ENCODE measurements at regions not wholly inside any gene's neighbourhood (a gene's known extent, or its start where the extent isn't known, plus 50 kb on each side); places are given as distances from the start of the nearest gene placed in this dataset.

GRCh38 chr12:103196467-103196866 lies 239.0 kb downstream of the ASCL1 start:
- no peak for DNase-seq

GRCh38 chr12:103197725-103198388 lies 240.4 kb downstream of the ASCL1 start:
- no peak for DNase-seq

DNA sequence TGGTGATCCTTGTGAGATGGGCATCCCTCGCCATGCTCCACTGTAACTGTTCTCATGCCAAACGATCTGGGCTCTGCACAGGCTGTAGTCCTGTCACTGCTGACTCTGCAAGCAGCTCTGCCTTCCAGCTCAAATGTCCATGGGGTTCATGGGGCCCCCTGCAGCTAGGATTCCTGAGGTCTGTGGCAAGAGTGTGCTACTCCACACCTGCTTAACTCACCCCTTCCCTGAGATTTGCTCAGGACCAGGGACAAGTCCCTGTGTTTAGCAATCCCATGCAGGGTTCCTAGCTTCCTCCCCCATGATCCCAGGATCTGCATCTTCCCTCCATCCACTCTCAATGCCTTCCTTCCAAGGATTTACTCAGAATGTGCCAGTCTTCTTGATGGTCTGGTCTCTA lies 241.0 kb downstream of the ASCL1 start:
- no peak for DNase-seq

DNA sequence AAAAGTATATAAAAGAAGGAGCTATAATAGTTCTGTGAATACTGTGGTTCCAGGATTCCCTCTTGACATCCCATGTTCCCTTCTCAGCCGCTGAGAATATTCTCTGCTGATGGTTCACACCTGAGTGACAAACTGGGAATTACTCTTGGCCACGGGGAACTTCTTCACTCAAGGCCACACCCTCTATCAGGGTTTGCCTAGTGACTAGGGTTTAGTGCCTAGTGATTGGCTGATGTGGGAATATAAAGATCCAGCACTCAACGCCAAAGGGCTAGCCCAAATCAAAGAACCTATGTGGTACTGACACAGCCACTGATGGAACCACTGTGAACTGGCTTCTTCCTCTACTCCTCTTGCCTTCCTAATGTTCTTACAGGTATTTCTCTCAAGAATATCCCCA lies 248.4 kb downstream of the ASCL1 start:
- no peak for DNase-seq

- no peak for DNase-seq
These were observed 250.5 kb downstream of the ASCL1 start for GRCh38 chr12:103207936-103208335.

DNA sequence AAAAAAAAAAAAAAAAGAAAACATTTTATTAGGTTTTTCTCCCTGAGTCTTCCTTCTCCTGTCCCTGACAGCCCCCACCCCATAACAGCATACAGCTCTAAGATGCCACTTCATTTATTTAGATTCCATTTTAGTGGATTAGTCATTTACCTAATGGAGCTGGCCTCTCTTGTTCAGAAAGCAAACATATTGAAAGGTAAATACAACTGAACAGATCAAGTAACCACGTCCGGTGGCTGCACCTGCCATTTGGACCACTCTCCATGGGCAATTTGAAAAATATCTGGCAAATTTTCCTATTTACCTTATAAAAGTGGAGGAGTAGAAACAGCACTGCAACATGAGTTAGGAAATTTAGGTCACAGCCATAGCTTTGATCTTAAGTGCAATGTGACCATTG lies 254.6 kb downstream of the C12orf42 start:
- no peak for DNase-seq

DNA sequence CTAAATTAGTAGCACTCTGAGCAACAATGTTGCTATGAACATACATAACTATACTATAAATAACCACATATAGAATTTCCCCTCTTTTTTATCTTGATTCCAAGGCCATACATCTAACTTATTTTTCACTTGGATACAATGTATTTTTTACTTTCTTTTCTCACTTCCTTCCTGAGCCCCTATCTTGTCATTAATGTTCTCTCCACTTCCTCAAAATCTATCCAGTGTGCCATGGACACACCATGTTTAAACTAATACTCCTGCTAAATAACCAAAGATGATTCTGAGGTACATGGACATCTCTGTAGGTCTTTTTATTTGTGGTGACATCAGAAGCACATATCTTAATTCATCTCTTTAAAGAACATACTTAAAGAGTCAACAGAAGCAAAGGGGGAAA lies 251.2 kb downstream of the C12orf42 start:
- no peak for DNase-seq

DNA sequence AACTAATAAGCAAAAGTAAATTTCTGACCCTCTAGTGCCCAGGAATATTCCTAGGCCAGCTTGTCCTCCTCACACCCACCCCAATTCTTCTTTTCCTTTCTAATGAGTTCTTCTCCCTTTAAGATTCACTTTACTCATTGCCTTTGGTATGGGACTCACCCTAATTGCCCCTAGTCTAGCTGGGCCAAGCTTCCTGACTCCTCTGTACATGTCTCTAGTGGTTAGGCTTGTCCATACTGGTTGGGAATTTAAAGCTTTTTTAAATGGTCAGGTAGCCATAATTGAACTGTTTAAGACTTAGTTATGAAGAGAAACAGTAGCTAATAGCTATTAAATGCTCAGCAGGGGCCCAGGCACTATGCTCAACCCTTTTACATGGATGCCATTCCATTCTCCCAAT lies 248.2 kb downstream of the C12orf42 start:
- DNase-seq: no peak

- DNase-seq: no peak
These were observed 246.2 kb downstream of the C12orf42 start for GRCh38 chr12:103249607-103250006.

DNA sequence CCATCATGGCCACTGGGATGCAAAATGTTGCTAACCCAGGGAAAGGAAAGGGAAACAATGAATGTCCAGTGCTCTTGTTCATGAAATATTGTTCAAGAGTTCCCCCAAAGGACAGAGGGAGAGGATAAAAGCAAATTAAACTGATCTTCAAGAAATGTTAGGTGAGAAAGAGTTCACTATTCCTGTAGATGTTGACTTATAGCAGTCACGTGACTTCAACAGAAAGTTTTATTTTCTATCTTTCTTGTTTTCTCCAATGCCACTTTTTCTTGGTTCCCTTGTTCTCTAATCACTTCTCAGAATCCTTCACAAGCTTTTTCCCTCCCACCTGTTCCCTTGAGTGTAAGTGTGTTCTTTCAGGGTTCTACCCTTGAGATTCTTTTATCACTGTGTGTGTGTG lies 245.3 kb downstream of the C12orf42 start:
- DNase-seq: no peak
